ENCODE measurements at regions not wholly inside any gene's neighbourhood (a gene's known extent, or its start where the extent isn't known, plus 50 kb on each side); places are given as distances from the start of the nearest gene placed in this dataset.

DNA sequence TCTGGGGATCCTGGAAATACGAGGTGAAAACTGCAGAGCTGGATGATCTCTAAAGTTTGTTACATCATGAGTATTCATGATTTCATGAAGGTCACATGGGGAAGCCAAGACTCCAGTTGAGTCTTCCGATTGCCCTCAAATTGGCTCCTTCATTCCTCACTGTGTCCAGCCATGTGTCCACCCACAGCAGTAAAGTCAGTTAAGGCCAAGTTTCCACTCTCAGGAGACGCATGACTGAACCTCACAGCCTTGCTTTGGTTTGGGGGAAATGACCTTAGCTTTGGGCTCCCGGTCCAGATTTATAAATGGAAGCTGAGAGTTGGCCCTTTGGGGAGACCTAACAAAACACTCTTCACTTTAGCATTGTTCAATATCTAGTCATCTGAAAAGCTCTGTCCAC lies 289.7 kb upstream of the MCTP2 start:
- TF ChIP-seq, protein P1, sequence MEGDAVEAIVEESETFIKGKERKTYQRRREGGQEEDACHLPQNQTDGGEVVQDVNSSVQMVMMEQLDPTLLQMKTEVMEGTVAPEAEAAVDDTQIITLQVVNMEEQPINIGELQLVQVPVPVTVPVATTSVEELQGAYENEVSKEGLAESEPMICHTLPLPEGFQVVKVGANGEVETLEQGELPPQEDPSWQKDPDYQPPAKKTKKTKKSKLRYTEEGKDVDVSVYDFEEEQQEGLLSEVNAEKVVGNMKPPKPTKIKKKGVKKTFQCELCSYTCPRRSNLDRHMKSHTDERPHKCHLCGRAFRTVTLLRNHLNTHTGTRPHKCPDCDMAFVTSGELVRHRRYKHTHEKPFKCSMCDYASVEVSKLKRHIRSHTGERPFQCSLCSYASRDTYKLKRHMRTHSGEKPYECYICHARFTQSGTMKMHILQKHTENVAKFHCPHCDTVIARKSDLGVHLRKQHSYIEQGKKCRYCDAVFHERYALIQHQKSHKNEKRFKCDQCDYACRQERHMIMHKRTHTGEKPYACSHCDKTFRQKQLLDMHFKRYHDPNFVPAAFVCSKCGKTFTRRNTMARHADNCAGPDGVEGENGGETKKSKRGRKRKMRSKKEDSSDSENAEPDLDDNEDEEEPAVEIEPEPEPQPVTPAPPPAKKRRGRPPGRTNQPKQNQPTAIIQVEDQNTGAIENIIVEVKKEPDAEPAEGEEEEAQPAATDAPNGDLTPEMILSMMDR (IDR thresholded peaks at IDR 0.05 in 8 of 11, conservative IDR thresholded peaks at IDR 0.05 in 3 of 11): no peak
- TF ChIP-seq POLR2A (IDR thresholded peaks at IDR 0.05) (no peak), POLR2AphosphoS5 (IDR thresholded peaks at IDR 0.05) (no peak)

Data from spleen (tissue), 7 donors.